ENCODE measurements at regions not wholly inside any gene's neighbourhood (a gene's known extent, or its start where the extent isn't known, plus 50 kb on each side); places are given as distances from the start of the nearest gene placed in this dataset.

GRCh38 chr11:13062115-13062514 is 53.0 kb downstream of the RASSF10 start:
- Mint-ChIP-seq H3K4me1 (no peaks in the 10 kb centered on the region), H3K4me3 (no peak overlapping the region)

More at GRCh38 chr11:13062115-13062514, 53.0 kb downstream of the RASSF10 start:
- Mint-ChIP-seq H3K27ac (no peak overlapping the region), H3K9me3 (peaks cover 11% of the 10 kb centered on the region), H3K36me3 (no peaks in the 10 kb centered on the region), H3K27me3 (ENCODE audit: low read depth) (no peaks in the 10 kb centered on the region; the same call in 1 of the 2 replicates)
- ChIA-PET CTCF (no interaction called here), POLR2A (no interaction called here)
- ATAC-seq (no peak), DNase-seq (ENCODE audit: low spot score) (no peak)
- TF ChIP-seq, protein P1, sequence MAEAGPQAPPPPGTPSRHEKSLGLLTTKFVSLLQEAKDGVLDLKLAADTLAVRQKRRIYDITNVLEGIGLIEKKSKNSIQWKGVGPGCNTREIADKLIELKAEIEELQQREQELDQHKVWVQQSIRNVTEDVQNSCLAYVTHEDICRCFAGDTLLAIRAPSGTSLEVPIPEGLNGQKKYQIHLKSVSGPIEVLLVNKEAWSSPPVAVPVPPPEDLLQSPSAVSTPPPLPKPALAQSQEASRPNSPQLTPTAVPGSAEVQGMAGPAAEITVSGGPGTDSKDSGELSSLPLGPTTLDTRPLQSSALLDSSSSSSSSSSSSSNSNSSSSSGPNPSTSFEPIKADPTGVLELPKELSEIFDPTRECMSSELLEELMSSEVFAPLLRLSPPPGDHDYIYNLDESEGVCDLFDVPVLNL (CRISPR knock-in tag; IDR thresholded peaks at IDR 0.05; ENCODE audit: borderline replicate concordance, low read depth) = no peak
- TF ChIP-seq, protein P2, sequence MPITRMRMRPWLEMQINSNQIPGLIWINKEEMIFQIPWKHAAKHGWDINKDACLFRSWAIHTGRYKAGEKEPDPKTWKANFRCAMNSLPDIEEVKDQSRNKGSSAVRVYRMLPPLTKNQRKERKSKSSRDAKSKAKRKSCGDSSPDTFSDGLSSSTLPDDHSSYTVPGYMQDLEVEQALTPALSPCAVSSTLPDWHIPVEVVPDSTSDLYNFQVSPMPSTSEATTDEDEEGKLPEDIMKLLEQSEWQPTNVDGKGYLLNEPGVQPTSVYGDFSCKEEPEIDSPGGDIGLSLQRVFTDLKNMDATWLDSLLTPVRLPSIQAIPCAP (CRISPR knock-in tag; IDR thresholded peaks at IDR 0.05) = no peak
- TF ChIP-seq ERG (CRISPR knock-in tag; IDR thresholded peaks at IDR 0.05) (no peak), AFF4 (CRISPR knock-in tag; IDR thresholded peaks at IDR 0.05; ENCODE audit: borderline replicate concordance) (no peak), ZNF396 (CRISPR knock-in tag; IDR thresholded peaks at IDR 0.05; ENCODE audit: borderline replicate concordance) (no peak), ATF6 (CRISPR knock-in tag; IDR thresholded peaks at IDR 0.05) (no peak), NR3C1 (CRISPR knock-in tag; conservative IDR thresholded peaks at IDR 0.05; ENCODE audit: low read depth) (no peak), ATF2 (CRISPR knock-in tag; IDR thresholded peaks at IDR 0.05; ENCODE audit: borderline replicate concordance, low read depth) (no peak), CREB1 (CRISPR knock-in tag; IDR thresholded peaks at IDR 0.05) (no peak), FOXK1 (CRISPR knock-in tag; IDR thresholded peaks at IDR 0.05) (no peak), ZNF317 (CRISPR knock-in tag; IDR thresholded peaks at IDR 0.05; ENCODE audit: borderline replicate concordance, low read depth) (no peak), HMGA2 (CRISPR knock-in tag; IDR thresholded peaks at IDR 0.05) (no peak), ZNF138 (CRISPR knock-in tag; conservative IDR thresholded peaks at IDR 0.05) (no peak), ATF1 (CRISPR knock-in tag; IDR thresholded peaks at IDR 0.05) (no peak), EMX1 (CRISPR knock-in tag; IDR thresholded peaks at IDR 0.05) (no peak), ELF4 (CRISPR knock-in tag; IDR thresholded peaks at IDR 0.05; ENCODE audit: low read depth) (no peak)
- TF ChIP-seq, protein P3, sequence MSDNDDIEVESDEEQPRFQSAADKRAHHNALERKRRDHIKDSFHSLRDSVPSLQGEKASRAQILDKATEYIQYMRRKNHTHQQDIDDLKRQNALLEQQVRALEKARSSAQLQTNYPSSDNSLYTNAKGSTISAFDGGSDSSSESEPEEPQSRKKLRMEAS (CRISPR knock-in tag; IDR thresholded peaks at IDR 0.05) = no peak
